ENCODE measurements at regions not wholly inside any gene's neighbourhood (a gene's known extent, or its start where the extent isn't known, plus 50 kb on each side); places are given as distances from the start of the nearest gene placed in this dataset.

DNA sequence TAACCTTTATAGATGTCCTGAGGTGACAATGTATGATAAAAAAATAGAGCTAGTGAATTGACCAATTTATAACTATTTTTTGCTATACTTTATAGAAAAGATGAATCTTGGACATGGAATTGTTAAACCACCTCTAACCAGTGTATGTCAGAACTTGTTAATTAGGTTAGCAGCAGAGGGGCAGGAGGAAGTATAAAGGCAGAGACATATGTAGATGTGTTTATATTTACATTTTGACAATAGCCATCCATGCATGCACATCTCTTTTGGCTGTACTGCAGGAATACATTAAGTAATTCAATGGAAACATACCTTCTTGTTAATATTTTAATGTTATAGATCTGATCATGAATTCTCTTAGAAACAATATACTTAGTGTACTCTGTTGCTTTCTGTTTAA lies 254.6 kb upstream of the NT5E start:
- TF ChIP-seq, protein P1, sequence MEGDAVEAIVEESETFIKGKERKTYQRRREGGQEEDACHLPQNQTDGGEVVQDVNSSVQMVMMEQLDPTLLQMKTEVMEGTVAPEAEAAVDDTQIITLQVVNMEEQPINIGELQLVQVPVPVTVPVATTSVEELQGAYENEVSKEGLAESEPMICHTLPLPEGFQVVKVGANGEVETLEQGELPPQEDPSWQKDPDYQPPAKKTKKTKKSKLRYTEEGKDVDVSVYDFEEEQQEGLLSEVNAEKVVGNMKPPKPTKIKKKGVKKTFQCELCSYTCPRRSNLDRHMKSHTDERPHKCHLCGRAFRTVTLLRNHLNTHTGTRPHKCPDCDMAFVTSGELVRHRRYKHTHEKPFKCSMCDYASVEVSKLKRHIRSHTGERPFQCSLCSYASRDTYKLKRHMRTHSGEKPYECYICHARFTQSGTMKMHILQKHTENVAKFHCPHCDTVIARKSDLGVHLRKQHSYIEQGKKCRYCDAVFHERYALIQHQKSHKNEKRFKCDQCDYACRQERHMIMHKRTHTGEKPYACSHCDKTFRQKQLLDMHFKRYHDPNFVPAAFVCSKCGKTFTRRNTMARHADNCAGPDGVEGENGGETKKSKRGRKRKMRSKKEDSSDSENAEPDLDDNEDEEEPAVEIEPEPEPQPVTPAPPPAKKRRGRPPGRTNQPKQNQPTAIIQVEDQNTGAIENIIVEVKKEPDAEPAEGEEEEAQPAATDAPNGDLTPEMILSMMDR (IDR thresholded peaks at IDR 0.05) = no peak
- no peak for TF ChIP-seq EZH2 (IDR thresholded peaks at IDR 0.05; ENCODE audit: borderline replicate concordance, insufficient read depth, low read depth, low read length, poor library complexity, severe bottlenecking)

Data from B cell (primary cell).